Islet of Langerhans (tissue), 1 donor: ENCODE measurements at regions not wholly inside any gene's neighbourhood (a gene's known extent, or its start where the extent isn't known, plus 50 kb on each side); places are given as distances from the start of the nearest gene placed in this dataset.

Experiments
- FAIRE-seq: peaks from one replicate; lab custom pipeline; 2011; peaks lifted over from hg19 to GRCh38; lab: Jason Lieb, UNC

DNA sequence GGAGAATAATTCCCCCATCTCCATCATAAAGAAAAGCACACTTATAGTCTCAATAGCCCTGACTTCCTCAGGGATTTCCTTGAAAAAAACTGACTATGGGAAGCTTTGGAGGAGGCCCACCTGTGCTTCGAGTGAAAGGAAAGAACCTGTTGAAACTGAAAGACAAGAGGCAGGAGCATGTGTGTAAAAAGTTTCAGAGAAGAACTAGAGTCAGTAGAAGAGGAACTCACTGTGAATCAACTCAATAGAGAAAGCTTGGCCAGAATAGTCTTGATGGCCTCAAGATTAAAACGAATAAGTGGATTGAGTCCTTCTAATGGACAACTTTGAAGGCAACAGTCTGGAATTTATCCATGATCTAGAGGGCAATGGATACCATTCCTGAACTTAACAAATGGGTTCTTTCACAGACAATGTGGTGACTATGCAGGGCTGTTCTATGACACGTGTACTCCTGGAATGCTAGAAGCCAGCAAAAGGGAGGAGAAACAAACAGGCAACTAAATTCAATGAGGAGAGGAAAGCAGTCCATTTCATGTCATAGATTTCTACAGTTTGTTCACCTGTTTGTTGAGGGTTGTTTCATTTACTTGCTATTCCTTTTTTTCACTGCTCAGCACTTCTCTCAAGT is 442.3 kb downstream of the GRB14 start:
- FAIRE-seq, result no peak

- FAIRE-seq, result no peak
Observed at GRCh38 chr2:164164602-164165001, 428.8 kb upstream of the FIGN start.

- no peak for FAIRE-seq
Observed at GRCh38 chr2:164155558-164155957, 419.8 kb upstream of the FIGN start.

DNA sequence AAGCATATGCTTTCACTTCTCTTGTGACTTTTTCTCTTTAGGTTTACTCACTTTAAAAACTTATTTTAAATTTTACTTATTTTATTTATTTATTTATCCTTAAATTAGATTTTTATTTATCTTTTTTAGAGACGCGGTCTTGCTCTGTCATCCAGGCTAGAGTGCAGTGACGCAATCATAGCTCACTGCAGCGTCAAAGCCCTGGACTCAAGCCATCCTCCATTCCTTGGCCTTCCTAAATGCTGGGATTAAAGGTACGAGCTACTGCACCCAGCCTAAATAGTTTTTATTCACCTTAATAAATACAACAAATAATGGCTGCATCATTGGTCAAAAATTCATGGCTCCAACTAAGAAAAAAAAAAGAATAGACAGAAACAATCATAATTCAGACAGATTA is 415.7 kb upstream of the FIGN start:
- FAIRE-seq, result no peak

DNA sequence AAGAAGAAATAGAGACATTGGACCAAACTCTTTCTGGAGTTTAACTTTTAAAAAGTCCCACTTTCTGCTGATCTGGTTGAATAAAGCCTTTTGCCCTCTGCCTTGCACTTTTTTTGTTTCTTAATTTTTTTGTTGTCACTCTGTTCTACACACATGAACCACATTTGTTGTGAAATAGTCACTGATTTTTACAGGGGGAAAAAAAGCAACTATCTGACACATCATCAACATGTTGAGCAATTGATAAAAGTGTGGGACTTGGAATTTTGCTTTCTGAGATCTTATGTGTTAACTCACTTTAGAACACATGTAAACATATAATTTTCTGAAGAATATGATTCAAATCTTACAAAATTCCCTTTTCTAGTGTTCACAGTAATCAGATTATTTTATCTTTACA is 414.8 kb upstream of the FIGN start:
- FAIRE-seq, result no peak

DNA sequence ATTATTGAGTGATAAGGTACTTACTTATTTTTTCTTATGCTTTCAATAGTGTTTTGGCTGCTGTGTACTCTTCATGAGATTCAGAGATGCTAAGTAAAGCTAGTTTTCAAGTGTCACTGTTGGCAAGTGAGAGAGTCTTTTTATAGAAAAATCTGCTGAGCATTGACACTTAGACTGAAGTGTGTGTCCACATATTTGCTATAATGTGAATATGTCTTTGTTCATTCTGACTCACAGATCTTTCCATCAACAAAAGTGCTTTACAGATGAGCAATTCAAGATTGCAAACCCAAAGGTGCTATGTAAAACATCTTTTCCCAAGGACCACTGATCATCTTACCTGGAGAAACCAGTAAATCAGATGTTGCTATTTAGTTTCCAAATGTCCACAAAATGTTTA is 410.6 kb upstream of the FIGN start:
- no peak for FAIRE-seq

GRCh38 chr2:164145093-164145987 is 409.5 kb upstream of the FIGN start:
- no peak for FAIRE-seq

DNA sequence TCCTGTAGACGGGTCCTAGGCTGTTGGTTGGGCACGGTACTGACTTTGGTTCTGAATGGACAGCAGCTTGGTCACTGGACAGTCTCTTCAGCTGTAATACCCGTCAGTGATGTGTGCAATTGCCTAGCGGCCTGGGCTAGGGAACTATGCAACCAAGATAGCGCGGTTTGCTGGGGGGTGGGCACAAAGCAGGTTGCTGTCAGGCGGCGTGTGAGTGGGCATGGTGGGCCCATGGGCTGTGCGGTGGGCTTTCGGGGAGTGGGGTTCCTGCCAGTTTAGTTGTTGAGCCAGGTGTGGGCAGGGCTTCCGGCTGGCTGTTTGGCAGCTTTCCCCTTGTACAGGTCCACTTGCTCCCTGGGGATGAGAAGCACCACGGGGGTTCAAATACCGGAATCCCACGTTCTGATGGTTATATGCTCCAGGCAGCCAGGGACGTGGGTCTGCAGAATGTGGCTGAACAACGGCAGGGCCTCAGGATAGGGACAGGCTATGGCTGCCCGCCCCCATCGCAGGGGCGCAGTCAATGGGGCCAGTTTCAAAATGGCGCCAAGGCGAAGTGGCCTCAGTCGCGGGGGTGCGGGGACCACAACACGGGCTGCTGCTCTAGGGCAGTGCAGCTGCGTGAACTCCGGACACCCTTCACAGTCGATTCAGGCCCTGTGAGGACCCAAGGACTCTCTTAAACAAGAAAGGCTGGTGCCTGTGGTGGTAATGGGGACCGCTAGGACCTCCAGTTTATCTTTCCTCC is 407.5 kb upstream of the FIGN start:
- FAIRE-seq, result no peak

GRCh38 chr2:164142755-164143154 is 406.9 kb upstream of the FIGN start:
- FAIRE-seq, result no peak

DNA sequence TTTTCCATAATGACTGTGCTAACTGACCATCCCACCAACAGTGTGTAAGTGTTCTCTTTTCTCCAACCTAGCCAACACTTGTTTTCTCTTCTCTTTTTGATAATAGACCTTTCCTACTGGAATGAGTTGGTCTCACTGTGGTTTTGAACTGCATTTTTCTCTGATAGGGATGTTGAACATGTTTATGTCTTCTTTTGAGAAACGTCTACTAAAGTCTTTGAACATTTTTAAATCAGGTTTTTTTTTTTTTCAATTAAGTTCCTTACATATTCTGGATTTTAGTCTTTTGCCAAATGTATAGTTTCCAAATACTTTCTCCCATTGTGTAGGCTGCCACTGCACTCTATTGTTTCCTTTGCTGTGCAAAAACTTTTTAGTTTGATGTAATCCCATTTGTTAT is 405.5 kb upstream of the FIGN start:
- FAIRE-seq, result no peak

DNA sequence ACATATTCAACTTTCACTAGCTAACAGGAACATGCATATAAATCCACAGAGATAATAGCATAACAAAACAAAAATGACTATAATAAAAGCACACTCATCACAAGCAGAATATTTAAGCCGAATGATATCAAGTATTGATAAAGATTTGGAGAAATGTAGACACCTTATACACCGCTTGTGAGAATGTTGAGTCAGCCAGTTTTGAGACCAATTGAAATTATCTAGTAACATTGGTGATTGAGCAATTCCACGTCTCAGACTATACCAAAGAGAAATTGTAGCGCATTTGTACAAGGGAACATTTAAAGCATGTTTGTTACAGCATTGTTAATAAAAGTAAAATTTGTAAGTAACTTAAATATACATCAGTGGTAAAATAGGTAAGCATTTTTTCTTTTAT is 402.9 kb upstream of the FIGN start:
- FAIRE-seq, result no peak

GRCh38 chr2:164134336-164134735 is 398.5 kb upstream of the FIGN start:
- no peak for FAIRE-seq

DNA sequence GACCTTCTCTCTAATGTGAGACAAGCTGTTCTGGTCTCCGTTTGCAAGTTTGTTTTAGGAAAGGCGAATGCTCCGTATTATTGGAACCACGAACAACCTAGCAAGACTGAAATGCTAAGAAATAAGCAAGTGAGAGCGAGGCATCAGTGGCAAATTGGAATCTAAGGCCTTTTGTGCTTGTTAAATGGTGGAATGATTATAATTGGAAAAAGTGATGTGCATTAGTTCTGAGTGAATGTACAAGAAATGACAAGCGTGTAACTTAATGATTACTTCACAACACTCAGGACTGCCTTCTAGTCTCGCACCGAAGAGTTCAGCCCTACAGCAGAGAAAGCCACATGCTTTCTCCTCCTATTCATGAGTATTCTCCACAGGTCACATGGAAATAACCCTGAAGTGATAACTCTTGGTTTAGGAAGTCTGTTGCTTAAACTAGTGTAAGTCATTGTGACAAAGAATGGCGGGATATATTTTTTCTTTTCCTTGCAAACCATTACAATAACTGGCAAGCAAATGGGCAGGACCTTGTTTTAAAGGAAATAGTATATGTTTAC is 392.2 kb upstream of the FIGN start:
- no peak for FAIRE-seq

GRCh38 chr2:164126960-164127660 is 391.3 kb upstream of the FIGN start:
- no peak for FAIRE-seq

DNA sequence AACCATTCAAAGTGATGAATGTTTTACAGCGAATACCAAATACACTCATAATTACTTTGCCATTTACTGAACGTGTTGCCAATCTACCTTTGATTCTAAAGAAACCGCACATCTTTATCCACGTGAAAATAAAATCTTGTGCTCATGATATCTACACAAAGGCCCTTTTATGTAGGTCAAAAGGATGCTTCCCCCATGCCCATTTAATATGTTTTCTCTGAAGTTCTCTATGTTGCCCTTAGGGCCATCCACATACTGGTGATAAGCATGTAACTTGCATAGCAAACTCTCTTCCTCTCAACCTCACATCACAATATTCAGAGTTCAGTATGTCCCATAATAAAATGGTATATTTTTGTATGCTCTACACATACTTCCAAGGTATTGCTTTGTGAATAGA is 380.0 kb upstream of the FIGN start:
- FAIRE-seq, result no peak

GRCh38 chr2:164114937-164115336 is 379.1 kb upstream of the FIGN start:
- FAIRE-seq, result no peak

- FAIRE-seq, result no peak
Observed at GRCh38 chr2:164112105-164112504, 376.3 kb upstream of the FIGN start.

DNA sequence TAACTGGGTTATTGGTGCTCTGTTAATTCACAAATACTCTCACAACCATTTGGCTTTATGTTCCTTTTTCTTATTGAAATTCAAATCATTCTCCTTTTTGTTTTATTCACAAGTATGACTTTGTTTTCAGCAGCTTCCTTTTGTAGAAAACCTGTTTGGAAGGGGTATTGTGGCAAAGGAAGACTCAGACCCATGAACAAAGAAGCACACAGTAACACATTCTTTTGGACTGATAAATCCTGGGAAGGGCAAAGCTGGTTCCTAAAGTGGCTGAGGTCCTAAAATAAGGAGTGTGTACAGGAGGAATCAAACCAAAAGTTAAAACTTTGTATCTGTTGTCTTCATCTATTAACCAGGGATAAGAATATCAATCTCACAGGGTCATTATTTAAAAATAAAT is 374.7 kb upstream of the FIGN start:
- FAIRE-seq, result no peak

GRCh38 chr2:164109006-164109405 is 373.2 kb upstream of the FIGN start:
- FAIRE-seq, result no peak

DNA sequence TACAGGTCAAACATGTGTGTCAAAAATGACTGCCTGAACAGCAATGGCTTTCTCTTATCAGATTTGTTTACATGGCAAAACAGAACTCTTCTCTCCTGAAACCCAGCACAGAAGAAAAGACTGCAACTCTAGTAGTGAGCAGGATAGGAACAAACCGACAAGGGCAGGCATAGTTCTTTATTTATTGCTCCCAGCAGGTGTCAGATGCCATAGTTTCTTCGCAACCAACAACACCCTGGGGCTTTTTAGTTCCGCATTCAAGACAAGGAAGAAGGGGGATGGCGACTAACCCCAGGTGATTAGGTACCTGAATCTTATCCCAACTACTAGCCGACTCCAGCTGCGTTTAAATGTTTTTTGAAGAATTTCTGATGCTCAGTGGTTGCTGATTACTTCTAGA is 367.5 kb upstream of the FIGN start:
- no peak for FAIRE-seq

GRCh38 chr2:164102366-164102765 is 366.6 kb upstream of the FIGN start:
- no peak for FAIRE-seq

- FAIRE-seq, result no peak
Observed at GRCh38 chr2:164091673-164092072, 355.9 kb upstream of the FIGN start.
